ENCODE measurements at regions not wholly inside any gene's neighbourhood (a gene's known extent, or its start where the extent isn't known, plus 50 kb on each side); places are given as distances from the start of the nearest gene placed in this dataset.

DNA sequence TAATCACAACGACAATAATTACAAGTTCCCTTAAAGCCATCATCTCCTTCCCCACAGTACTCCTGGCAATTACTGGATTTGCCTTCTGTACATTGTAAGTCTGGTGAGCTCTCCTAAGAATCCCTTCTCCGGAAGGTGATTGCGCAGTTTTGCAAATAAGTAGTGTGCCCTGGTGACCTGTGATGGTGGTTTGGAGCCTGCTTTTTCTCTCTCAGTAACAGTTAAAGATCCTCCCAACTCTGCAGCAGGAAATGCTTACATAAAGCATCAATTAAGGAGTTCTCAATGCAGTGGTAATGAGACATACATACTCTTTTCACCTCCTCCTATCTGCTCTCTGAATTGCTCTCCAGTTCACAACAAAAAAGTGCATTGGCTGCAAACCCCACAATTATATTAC, 159.7 kb downstream of the SH2D1A start:
- Histone ChIP-seq H3K36me3 (ENCODE audit: insufficient read depth, low read length) (no peaks in the 10 kb centered on the region), H3K27me3 (ENCODE audit: insufficient read depth, low read length, poor library complexity, severe bottlenecking) (no peaks in the 10 kb centered on the region), H3K4me3 (ENCODE audit: low read length, poor library complexity, severe bottlenecking) (no peak overlapping the region), H3K9ac (ENCODE audit: low read depth, low read length, poor library complexity, severe bottlenecking) (no peak overlapping the region), H2AFZ (ENCODE audit: low read length) (no peak overlapping the region), H3K9me3 (ENCODE audit: insufficient read depth, low read depth, low read length) (no peaks in the 10 kb centered on the region), H3K4me1 (ENCODE audit: insufficient read depth, low read length, poor library complexity, severe bottlenecking) (no peaks in the 10 kb centered on the region), H3K79me2 (ENCODE audit: insufficient read depth, low read length) (no peaks in the 10 kb centered on the region), H3F3A (ENCODE audit: low read depth) (no peaks in the 10 kb centered on the region), H3K9me2 (replicated peaks; ENCODE audit: low read depth, low read length) (no peaks in the 10 kb centered on the region), H4K20me1 (ENCODE audit: insufficient read depth, low read length, poor library complexity, severe bottlenecking) (no peaks in the 10 kb centered on the region), H3K4me2 (ENCODE audit: low read depth, low read length, poor library complexity, severe bottlenecking) (no peak overlapping the region)
- TF ChIP-seq EZH2phosphoT487 (IDR thresholded peaks at IDR 0.05; ENCODE audit: borderline replicate concordance): no peak
- TF ChIP-seq, protein P1, sequence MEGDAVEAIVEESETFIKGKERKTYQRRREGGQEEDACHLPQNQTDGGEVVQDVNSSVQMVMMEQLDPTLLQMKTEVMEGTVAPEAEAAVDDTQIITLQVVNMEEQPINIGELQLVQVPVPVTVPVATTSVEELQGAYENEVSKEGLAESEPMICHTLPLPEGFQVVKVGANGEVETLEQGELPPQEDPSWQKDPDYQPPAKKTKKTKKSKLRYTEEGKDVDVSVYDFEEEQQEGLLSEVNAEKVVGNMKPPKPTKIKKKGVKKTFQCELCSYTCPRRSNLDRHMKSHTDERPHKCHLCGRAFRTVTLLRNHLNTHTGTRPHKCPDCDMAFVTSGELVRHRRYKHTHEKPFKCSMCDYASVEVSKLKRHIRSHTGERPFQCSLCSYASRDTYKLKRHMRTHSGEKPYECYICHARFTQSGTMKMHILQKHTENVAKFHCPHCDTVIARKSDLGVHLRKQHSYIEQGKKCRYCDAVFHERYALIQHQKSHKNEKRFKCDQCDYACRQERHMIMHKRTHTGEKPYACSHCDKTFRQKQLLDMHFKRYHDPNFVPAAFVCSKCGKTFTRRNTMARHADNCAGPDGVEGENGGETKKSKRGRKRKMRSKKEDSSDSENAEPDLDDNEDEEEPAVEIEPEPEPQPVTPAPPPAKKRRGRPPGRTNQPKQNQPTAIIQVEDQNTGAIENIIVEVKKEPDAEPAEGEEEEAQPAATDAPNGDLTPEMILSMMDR (conservative IDR thresholded peaks at IDR 0.05; ENCODE audit: low read length): no peak

- Histone ChIP-seq H3K4me3 (ENCODE audit: low read length, poor library complexity, severe bottlenecking) (no peak overlapping the region), H3K9me2 (replicated peaks; ENCODE audit: low read depth, low read length) (no peaks in the 10 kb centered on the region), H3K4me1 (ENCODE audit: insufficient read depth, low read length, poor library complexity, severe bottlenecking) (no peaks in the 10 kb centered on the region), H3K36me3 (ENCODE audit: insufficient read depth, low read length) (no peaks in the 10 kb centered on the region), H3K79me2 (ENCODE audit: insufficient read depth, low read length) (no peaks in the 10 kb centered on the region), H3F3A (ENCODE audit: low read depth) (no peaks in the 10 kb centered on the region), H3K9ac (ENCODE audit: low read depth, low read length, poor library complexity, severe bottlenecking) (no peak overlapping the region), H3K4me2 (ENCODE audit: low read depth, low read length, poor library complexity, severe bottlenecking) (no peak overlapping the region), H3K9me3 (ENCODE audit: insufficient read depth, low read depth, low read length) (no peaks in the 10 kb centered on the region), H3K27me3 (ENCODE audit: insufficient read depth, low read length, poor library complexity, severe bottlenecking) (no peaks in the 10 kb centered on the region), H2AFZ (ENCODE audit: low read length) (no peak overlapping the region), H4K20me1 (ENCODE audit: insufficient read depth, low read length, poor library complexity, severe bottlenecking) (no peaks in the 10 kb centered on the region)
- TF ChIP-seq, protein P1 (conservative IDR thresholded peaks at IDR 0.05; ENCODE audit: low read length): no peak
- no peak for TF ChIP-seq EZH2phosphoT487 (IDR thresholded peaks at IDR 0.05; ENCODE audit: borderline replicate concordance)
Measured at GRCh38 chrX:124507246-124507645, 160.9 kb downstream of the SH2D1A start.

GRCh38 chrX:124518885-124519284, 172.5 kb downstream of the SH2D1A start:
- Histone ChIP-seq H3K4me1 (ENCODE audit: insufficient read depth, low read length, poor library complexity, severe bottlenecking) (no peaks in the 10 kb centered on the region), H3K9me3 (ENCODE audit: insufficient read depth, low read depth, low read length) (no peaks in the 10 kb centered on the region), H3K79me2 (ENCODE audit: insufficient read depth, low read length) (no peaks in the 10 kb centered on the region), H4K20me1 (ENCODE audit: insufficient read depth, low read length, poor library complexity, severe bottlenecking) (no peaks in the 10 kb centered on the region), H3K9me2 (replicated peaks; ENCODE audit: low read depth, low read length) (no peaks in the 10 kb centered on the region), H3F3A (ENCODE audit: low read depth) (no peaks in the 10 kb centered on the region), H2AFZ (ENCODE audit: low read length) (no peak overlapping the region), H3K4me2 (ENCODE audit: low read depth, low read length, poor library complexity, severe bottlenecking) (no peak overlapping the region), H3K27me3 (ENCODE audit: insufficient read depth, low read length, poor library complexity, severe bottlenecking) (no peaks in the 10 kb centered on the region), H3K4me3 (ENCODE audit: low read length, poor library complexity, severe bottlenecking) (no peak overlapping the region), H3K36me3 (ENCODE audit: insufficient read depth, low read length) (no peaks in the 10 kb centered on the region), H3K9ac (ENCODE audit: low read depth, low read length, poor library complexity, severe bottlenecking) (no peak overlapping the region)
- TF ChIP-seq EZH2phosphoT487 (IDR thresholded peaks at IDR 0.05; ENCODE audit: borderline replicate concordance): no peak
- TF ChIP-seq, protein P1 (conservative IDR thresholded peaks at IDR 0.05; ENCODE audit: low read length): no peak
